Kidney tubule cell (primary cell): ENCODE measurements at regions not wholly inside any gene's neighbourhood (a gene's known extent, or its start where the extent isn't known, plus 50 kb on each side); places are given as distances from the start of the nearest gene placed in this dataset.

Experiments
- DNase-seq: peaks from one replicate; pipeline ENCODE4 v3.0.0-alpha.2; 2018; ENCODE audit warnings: low spot score

DNA sequence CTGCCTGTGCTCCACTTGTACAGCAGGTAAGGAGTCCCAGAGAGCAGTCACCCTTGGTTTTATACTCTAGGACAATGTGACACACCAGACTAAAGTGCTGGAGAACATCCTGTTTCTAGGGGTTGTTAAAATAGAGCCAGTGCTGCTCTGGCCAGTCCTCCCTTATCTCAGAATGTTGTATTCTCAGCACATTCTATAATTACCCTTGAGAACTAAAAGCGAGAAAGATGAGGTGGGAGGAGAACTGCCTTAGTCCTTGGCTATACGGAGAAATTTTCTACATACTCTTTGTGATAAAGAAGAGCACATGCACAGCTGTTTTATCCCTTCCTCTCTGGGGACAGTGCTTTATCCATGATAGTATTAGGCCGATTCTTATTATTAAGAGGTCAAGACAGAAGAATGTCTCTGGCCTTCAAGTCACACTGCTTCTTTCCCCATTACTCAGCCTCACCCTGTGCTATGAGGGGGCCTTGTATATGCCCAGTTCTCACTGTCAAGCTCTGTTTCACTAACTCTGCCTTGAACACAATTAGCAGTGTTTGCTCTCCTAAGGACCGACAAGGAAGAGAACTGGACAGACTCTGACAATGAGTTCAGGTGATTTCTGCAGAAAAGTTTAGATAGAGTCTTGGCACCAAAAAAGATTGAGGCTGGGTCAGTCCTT lies 385.8 kb downstream of the TRIB2 start:
- DNase-seq, result no peak

DNA sequence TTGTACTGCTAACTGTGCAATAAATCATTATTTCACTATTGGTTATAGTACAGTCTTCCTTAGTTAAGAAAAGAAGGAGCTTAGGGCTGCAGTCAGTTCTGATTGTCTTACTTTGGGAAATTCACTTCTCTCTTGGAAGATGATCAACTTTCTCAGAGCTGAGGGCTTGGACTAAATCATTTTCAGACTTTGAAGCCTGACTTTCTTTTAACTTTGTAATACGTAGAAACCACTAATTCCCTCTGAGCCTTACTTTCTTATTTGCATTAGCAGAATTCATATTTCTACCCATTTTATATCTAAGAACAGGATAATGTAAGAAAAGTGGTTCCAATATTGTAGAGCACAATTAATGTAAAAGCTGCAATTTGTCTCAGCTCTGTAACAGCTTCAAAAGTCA lies 386.4 kb downstream of the TRIB2 start:
- DNase-seq, result no peak

DNA sequence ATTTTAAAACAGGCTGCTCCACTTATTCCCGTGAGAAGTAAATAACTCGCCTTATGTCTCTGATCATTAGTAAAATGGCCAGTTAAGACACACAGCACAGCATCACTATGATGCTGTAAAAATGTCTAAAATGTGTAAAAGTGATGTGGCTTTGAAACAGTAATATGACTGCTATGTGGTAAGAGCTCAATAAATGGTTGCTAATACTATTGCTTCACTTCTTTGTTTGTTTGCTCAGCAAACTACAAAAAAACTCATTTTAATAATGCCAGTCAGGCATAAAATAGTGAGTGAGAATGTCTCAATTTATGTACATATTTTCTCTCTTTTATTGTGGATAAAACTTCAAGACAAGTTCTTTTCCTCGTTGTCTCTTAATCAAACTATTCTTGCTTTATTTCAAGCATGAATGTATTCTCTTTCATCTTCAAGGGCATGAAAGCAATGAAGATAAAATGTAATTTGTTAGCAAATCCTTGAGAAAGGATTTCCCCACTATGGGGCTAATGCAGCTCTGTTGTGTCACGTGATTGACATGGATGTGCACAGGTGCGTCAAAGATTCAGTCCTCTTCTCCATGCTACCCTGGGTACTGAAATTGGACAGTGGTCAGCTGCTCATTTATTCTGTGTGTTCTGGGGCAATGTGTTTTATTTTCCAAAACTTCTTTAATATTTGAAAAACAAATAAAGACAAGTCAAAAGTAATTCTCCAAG lies 387.2 kb downstream of the TRIB2 start:
- no peak for DNase-seq

DNA sequence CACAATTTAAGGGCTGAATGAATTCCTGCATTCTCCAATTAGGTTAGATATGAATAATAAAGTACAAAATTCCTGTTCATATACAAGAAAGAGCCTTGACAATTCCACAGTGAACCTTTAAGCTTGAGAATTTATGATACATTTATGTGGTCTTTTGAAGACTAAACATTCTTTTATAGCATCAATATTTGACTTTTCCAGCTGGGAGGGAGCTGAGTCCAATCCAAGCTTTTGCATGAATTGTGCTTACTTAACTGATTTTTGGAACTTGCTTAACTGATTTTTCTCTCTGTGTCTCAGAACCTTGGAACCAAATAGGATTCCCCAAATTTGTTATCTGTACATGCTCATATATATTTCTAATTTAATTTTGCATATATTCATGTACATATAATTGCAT lies 388.0 kb downstream of the TRIB2 start:
- no peak for DNase-seq

DNA sequence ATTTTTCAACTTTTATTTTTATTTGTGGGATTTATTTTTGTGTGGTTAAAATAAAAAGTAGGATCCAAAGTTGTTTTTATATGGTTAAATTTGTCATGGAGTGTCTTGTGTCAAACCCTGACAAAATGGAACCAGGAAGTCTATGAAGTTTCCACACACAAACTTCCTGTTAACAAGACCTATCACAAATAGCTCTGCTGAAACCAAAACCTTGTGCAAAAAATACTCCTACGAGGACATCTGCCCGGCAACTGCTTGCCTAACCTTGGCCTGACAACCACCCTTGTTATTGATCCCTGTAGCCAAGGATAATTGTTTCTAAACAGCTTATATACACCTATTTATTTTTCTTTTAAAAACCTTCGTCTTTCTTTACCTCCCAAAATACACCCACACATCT lies 389.6 kb downstream of the TRIB2 start:
- no peak for DNase-seq

DNA sequence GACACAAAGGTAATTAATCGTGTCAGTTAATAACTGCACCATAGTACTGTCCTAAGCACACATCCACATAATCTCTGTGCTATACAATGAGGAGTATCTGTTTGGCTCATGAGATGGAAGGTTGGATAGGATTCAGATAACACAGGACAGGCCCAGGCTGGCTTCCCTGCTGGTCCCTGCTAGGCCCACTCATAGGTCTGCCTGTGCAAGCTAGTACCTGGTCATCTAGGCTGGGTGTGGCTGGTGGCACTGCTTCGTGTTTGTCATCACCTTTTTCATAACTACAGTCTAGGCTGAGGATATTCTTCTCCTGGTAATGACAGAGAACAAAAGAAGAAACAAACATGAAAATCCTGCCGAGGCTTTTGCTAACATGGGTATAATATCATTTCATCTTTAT lies 392.8 kb downstream of the TRIB2 start:
- DNase-seq, result no peak

DNA sequence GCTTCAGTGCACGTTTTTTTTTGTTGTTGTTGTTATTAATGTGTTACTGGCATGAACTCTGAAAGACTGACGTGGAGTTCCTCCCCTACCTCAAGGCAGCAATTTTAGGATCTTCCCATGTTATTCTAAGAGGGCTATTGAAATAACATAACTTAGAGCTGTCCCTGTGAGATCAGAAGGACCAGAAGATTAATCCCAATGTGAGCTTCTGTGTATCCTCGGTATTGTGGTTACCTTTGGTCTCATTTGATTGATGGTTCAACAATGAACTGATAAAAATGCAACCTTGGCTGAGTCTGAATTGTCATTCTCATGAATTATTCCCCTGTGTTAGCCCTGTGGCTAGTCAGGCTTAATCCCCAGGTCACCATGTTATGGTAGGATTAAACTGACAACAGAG lies 394.1 kb downstream of the TRIB2 start:
- DNase-seq, result no peak

DNA sequence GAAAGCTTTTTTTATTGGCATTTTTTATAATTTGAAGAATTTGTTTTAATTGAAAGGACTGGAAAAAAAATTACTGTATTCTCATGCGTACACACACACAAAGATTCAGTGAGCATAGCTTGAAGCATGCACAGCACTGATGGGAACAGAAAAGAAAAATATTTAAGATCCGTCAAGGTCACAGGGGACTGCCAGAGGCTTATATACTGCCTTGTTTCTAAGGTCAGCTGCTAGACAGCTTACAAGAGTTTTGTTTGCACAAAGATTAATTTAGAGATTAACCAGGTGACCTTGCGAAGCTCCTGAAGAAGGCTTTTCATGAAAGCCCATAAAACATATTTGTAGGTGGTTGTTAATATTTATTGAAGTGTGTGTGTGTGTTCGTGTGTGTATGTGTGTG lies 396.3 kb downstream of the TRIB2 start:
- DNase-seq, result no peak

DNA sequence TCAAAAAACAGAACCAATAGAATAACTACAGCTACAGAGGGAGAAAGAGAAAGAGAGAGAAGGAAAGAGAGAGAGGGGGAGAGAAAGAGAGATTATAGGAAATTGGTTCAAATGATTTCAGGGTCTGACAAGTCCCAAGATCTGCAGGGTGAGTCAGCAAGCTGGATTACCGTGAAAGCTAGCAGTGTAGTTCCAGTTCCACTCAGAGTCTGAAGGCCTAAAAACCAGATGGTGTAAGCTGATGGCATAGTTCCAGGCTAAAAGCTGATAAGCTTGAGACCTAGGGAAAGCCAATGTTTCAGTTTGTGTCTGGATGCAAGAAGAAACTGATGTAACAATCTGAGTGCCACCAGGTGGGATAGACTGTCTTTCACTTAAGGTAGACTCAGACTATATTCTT lies 397.7 kb downstream of the TRIB2 start:
- peak; percentile 23 for DNase-seq

DNA sequence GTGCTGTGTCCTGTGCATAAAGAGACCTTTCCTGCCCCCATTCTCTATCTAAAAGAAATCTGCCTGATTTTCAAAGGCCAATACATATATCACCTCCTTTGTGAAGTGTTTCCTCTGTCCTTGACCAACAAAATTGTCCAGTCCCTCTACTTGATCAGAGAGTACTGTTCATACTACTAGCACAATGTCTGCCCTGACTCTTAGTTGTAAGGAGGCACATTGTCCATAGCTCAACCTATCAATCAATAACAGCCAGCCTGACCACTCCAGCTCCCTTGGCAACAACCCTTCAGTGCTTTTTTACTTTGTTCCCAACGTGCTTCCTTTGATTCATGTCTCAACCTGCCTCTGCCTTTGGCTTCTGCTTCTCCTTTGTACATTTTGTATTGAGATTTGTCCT lies 398.9 kb downstream of the TRIB2 start:
- DNase-seq, result peak; percentile 1

DNA sequence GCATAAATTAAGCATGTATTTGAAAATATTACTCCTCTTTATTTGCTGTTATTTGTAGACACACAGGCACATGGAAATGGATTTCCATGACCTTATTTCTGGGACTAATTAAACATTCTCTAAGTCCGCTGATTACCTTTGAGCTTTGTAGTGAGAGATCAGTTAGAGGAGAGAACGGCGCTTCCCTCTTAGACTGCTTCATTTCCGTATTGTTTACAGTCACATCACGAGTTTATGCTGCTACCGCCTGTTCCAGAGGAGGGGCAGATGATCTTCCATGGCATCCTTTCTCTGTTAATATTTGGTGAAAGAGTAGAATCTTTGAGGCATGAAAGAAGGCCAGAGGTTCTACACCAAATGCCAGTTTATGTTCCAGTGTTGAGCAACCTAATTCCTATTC lies 404.4 kb downstream of the TRIB2 start:
- peak; percentile 4 for DNase-seq

DNA sequence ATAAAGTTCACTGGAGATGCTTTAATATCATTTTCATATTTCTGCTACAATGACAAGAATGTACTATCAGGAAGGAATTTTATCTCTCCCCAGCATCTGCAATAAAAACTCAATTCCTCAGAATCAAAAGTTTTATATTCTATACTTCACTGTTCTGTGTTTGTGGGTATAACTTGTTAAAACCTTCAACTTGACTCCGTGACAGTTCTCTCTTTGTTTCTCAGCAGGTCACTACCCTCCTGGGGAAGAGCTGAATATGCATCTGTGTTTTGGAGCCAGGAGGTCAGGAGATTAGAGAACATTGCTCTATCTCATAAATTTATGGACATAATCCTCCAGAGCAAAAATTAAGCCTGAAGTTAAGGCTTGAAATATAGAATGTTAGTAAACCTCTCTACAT lies 411.4 kb downstream of the TRIB2 start:
- DNase-seq, result no peak

DNA sequence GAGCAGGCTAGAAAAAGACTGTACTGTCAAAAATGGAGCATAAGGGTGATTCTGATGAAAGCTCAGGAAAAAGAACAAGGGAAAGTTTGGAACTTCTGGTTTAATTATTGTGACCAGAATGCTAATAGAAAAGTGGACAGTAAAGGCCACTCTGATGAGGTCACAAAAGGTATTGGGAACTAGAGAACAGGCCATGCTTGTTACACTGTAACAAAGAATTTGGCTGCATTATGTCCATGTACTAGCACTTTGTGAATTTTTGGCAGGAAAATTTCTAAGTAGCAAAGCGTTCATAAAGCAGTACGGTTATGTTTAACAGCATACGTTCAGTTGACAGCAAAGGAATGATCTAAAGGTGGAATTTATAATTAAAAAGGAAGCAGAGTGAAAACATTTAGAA lies 418.6 kb downstream of the TRIB2 start:
- no peak for DNase-seq

DNA sequence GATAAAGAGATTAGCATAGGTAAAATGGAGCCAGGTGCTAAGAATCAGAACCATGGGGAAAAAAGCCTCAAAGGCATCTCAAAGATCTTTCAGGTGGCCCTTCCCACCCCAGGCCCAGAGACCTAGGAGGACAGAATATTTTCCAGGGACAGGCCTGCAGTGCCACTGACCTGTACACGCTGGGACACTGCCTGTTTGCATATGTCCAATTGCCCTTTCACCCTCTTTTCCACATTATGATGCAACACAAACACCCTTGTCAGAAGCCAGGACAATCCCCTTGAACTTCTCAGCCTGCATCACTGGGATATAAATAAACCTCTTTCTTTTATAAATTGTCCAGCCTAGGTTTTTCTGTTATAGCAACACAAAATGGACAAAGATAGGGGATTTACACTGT lies 419.1 kb downstream of the TRIB2 start:
- DNase-seq, result no peak

DNA sequence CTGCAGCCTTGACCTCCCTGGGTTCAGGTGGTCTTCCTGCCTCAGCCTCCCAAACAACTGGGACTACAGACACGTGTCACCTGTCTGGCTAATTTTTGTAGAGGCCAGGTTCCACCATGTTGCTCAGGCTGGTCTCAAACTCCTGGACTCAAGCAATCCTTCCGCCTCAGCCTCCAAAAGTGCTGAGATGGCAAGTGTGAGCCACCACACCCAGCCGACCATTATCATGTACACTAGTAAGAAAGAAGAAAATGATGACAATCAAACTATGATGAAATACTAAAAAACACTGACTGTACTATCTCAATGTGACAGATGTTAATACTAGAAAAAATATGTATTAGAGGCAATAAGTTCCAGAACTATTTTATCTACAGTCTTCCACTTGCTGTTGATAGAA lies 420.9 kb downstream of the TRIB2 start:
- no peak for DNase-seq

DNA sequence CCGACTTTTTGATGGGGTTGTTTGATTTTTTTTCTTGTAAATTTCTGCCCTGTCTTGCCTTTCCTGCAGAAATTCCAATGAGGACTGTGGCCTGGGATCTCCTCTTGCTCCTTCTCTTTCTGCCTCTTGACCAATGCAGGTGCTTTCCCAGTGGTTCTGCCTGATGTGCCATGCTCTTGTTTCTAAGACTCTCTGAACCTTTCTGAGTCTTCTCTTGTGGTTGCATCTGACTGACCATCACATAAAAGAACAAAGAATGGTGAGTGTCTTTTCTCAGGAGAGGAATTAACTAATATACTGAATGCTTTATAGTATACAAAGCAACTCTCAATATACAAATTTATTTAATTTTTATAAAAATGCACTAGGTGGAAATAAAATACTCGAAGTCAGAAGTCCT lies 424.6 kb downstream of the TRIB2 start:
- DNase-seq, result no peak

DNA sequence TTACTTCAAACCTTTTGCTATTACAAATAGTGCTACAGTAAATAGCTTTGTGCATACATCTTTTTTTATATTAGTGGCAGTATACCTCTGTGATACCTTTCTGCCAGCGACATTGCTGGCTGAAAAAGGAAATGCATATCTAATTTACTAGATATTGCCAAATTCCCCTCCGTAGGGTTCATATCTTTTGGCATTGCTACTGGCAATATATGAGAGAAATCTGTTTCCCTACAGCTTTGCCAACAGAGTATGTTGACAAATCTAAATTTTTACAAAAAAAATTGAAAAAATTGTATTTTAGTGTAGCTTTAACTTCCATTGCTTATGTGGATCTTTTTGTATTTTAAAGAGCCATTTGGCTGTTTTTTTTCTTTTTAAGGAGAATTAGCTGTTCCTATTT lies 426.7 kb downstream of the TRIB2 start:
- no peak for DNase-seq

DNA sequence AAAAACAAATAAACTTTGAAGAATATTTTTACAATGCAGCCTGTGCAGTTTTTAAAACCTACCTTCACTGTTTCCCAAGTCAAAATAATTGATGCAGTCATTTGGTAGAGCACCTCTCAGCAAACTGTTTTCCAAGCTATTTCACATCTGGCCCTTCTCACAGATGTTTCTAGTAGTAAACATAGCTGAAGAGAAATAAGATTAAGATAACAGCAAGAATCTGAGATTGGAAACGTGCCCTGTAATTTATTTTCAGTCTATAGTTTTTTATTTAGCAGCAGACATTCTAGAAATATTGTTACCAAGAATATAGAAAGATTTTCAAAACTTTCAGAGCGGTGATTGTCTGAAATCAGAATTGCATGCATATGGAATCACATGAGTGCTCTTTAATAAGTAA lies 440.2 kb downstream of the TRIB2 start:
- DNase-seq, result no peak

DNA sequence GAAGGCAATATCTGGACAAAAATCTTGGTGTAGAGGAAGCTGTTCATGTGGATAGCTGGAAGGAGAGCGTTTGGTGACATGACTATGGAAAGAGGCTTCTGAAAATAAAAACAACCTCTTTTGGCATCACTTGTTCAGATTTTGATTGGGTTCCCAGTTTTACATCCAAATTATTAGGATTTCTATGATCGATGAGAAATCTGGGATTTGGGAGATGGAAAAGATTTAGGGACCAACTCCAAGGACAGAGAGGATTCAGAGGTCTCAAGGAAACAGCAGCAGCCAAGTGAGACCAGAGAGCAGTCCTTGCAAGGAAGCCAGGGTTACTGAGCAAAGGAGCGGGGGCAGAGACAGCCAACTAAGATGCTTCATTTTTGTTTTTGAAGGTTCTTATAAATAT lies 441.7 kb downstream of the TRIB2 start:
- no peak for DNase-seq

DNA sequence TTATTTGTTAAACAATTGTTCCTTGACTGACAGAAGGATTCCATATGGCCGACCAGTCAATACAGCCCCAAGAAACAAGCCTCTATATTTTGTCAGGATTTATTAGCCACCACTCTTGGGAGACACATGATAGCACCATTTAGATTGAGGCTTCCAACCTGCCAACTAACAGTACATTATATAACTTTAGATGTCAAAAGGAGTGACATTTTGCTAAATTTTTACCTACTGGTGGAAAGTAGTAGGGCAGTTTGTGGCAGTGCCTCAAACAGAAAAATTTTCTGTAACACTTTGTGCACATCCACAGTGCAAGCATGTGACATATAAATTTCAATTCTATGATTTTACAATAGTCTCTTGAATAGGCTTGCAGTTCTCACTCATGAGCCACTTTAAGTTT lies 464.0 kb downstream of the TRIB2 start:
- DNase-seq, result no peak

DNA sequence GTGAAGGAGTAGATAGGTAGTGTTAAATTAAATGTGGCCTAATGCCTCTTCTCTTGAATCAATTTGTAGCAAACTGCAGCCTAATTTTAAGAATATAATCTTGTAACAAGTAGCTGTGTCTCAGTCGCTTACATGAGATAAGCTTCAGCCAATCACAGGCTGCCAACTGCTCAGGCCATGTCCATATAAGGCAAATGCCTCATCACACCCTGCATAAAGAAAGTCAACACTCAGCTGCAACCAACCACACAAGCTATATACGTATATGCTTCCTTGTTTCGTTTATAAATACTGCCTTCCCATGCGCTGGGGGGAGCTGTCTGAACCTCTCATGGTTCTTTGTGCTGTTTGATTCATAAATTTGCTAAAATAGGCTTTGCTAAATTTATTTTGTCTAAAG lies 476.3 kb downstream of the TRIB2 start:
- no peak for DNase-seq

DNA sequence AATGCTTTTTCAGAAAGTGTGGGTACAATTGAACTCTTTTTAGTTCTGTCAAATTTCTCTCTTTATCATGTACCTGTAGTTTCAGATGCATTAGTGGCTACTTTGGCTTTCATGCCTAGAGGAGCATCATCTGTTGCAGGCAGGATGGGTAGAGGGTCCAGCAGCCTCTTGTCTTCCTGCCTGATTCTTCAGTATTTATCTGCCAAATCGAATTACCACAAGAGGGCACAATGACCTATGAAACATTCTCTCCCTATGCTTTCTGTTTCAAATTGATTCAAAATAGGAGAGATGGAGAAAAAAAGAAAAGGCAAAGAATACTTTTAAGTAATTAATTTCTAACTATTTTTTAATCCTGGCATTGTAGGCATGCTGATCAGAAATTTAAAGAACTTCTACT lies 477.2 kb downstream of the TRIB2 start:
- peak; percentile 37 for DNase-seq

DNA sequence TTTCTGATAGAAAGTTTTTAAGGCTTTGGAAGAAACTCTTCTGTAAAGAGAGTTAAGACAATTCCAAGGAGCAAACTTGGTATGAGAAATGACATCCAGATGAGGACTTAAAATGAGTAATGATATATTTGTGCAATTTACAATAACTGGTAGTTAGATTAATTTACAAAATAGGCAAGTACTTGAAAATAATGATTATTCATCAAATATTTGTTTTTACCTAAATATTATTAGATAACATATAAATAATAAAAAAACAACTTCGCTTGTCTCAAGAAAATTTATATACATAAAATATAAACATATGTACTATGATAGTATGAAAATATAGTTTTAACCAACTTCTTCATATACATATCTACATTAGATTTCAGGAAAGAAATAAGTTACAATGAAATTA lies 478.5 kb downstream of the TRIB2 start:
- no peak for DNase-seq

DNA sequence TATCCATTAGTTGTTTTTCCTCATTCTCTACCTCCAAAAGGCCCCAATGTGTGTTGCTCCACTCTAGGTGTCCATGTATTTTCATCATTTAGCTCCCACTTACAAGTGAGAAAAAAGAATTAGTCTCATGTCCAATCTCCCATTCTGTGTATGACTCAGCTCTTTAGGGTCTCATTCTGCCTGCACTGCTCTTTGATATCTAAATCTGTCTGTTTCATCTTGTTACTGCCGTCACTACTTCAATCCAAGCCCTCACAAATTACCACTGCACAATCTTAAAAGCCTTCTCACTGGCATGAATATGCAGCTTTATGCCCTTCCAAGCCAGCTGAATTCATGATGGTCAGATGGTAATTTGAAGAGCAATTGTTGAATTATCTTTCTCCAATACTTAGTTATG lies 480.5 kb downstream of the TRIB2 start:
- DNase-seq, result no peak
